Trophoblast cell (in vitro differentiated cells and primary cell): ENCODE measurements at regions not wholly inside any gene's neighbourhood (a gene's known extent, or its start where the extent isn't known, plus 50 kb on each side); places are given as distances from the start of the nearest gene placed in this dataset.
A peak's percentile ranks its signal among the peaks of the same experiment; 100 is the strongest.

Source experiments
- DNase-seq, 2 donors: peaks; one replicate each; pipeline ENCODE4 v3.0.0-alpha.2; 2016
- H2AFZ ChIP-seq: 2 replicates; pipeline ENCODE4 v1.6.1; 2013; ENCODE audit warnings: low read length, moderate library complexity, mild to moderate bottlenecking; ENCODE audit not compliant: insufficient read depth, poor library complexity
- H2AK5ac ChIP-seq: 2 replicates; pipeline ENCODE4 v1.6.1; 2013; ENCODE audit warnings: mild to moderate bottlenecking, low read length
- H2BK120ac ChIP-seq: 2 replicates; pipeline ENCODE4 v1.6.1; 2013; ENCODE audit warnings: low read length, mild to moderate bottlenecking, moderate library complexity; ENCODE audit not compliant: insufficient read depth, poor library complexity
- H2BK12ac ChIP-seq: 2 replicates; pipeline ENCODE4 v1.6.1; 2013; ENCODE audit warnings: mild to moderate bottlenecking, low read length, moderate library complexity
- H2BK5ac ChIP-seq: 2 replicates; pipeline ENCODE4 v1.6.1; 2013; ENCODE audit warnings: low read length, low read depth, moderate library complexity, mild to moderate bottlenecking; ENCODE audit not compliant: poor library complexity
- H3K14ac ChIP-seq: 2 replicates; pipeline ENCODE4 v1.6.1; 2013; ENCODE audit warnings: mild to moderate bottlenecking, low read length
- H3K18ac ChIP-seq: 2 replicates; pipeline ENCODE4 v1.6.1; 2013; ENCODE audit warnings: mild to moderate bottlenecking, low read length
- H3K23ac ChIP-seq: 2 replicates; pipeline ENCODE4 v1.6.1; 2013; ENCODE audit warnings: low read length
- H3K27ac ChIP-seq: 2 replicates; pipeline ENCODE4 v1.5.1; 2013; ENCODE audit warnings: low read depth, mild to moderate bottlenecking, inconsistent platforms, low read length, moderate library complexity
- H3K27me3 ChIP-seq: 2 replicates; pipeline ENCODE4 v1.6.1; 2013; ENCODE audit warnings: inconsistent platforms, mild to moderate bottlenecking, low read length, moderate library complexity; ENCODE audit not compliant: insufficient read depth
- H3K36me3 ChIP-seq, 2 experiments: 1 replicate in 1 of 2; 2 replicates in 1 of 2; pipeline ENCODE4 v1.6.1; 2013; ENCODE audit warnings: low read length in 2 of 2, mild to moderate bottlenecking in 2 of 2, moderate library complexity in 1 of 2; ENCODE audit not compliant: insufficient read depth in 2 of 2, control insufficient read depth in 1 of 2
- H3K4ac ChIP-seq: 2 replicates; pipeline ENCODE4 v1.6.1; 2013; ENCODE audit warnings: low read depth, mild to moderate bottlenecking, low read length, moderate library complexity
- H3K4me1 ChIP-seq, 2 experiments: 1 replicate in 1 of 2; 2 replicates in 1 of 2; pipeline ENCODE4 v1.6.1; 2013; ENCODE audit warnings: low read length in 2 of 2, mild to moderate bottlenecking in 2 of 2, moderate library complexity in 1 of 2; ENCODE audit not compliant: insufficient read depth in 2 of 2, control insufficient read depth in 1 of 2
- H3K4me2 ChIP-seq: 2 replicates; pipeline ENCODE4 v1.6.1; 2013; ENCODE audit warnings: inconsistent platforms, mild to moderate bottlenecking, low read length, moderate library complexity
- H3K4me3 ChIP-seq: 2 replicates; pipeline ENCODE4 v1.5.1; 2013; ENCODE audit warnings: mild to moderate bottlenecking, low read depth, low read length, inconsistent platforms
- H3K79me1 ChIP-seq: one replicate; pipeline ENCODE4 v1.6.1; 2013; ENCODE audit warnings: low read length
- H3K79me2 ChIP-seq: 2 replicates; pipeline ENCODE4 v1.6.1; 2013; ENCODE audit warnings: low read length, mild to moderate bottlenecking; ENCODE audit not compliant: control insufficient read depth, insufficient read depth, poor library complexity
- H3K9ac ChIP-seq: 2 replicates; pipeline ENCODE4 v1.6.1; 2013; ENCODE audit warnings: mild to moderate bottlenecking, low read length
- H3K9me3 ChIP-seq: 2 replicates; pipeline ENCODE4 v1.6.1; 2013; ENCODE audit warnings: low read depth, mild to moderate bottlenecking, control low read depth, inconsistent platforms, low read length; ENCODE audit not compliant: insufficient read depth
- H4K12ac ChIP-seq: 2 replicates; pipeline ENCODE4 v1.6.1; 2013; ENCODE audit warnings: low read depth, mild to moderate bottlenecking, low read length, moderate library complexity
- H4K8ac ChIP-seq: 2 replicates; pipeline ENCODE4 v1.6.1; 2013; ENCODE audit warnings: low read depth, mild to moderate bottlenecking, low read length, moderate library complexity
- H4K91ac ChIP-seq: one replicate; pipeline ENCODE4 v1.6.1; 2013; ENCODE audit warnings: low read depth, mild to moderate bottlenecking, low read length, moderate library complexity
- WGBS: extraction: QIAGEN DNeasy Blood & Tissue Kit; methylation state at CpG from one replicate; pipeline ENCODE4 v1.1.7; 2013; ENCODE audit warnings: missing lambda C conversion rate; ENCODE audit not compliant: insufficient read length, insufficient coverage; ENCODE audit errors: extremely low coverage; 5-methylcytosine and 5-hydroxymethylcytosine counted together

GRCh38 chr11:70521475-70522308, 123.4 kb downstream of the CTTN start:
- H3K4me1 ChIP-seq, result peaks cover 11 to 15% of the 10 kb centered on the region in 2 experiments
- no peak overlapping the region for H3K18ac ChIP-seq
- no peak overlapping the region for H2AK5ac ChIP-seq
- H3K9me3 ChIP-seq, result no peaks in the 10 kb centered on the region
- no peak overlapping the region for H3K9ac ChIP-seq
- H4K91ac ChIP-seq, result no peak overlapping the region
- no peak overlapping the region for H4K12ac ChIP-seq
- no peak overlapping the region for H3K4me3 ChIP-seq
- no peak overlapping the region for H3K4ac ChIP-seq
- no peak for DNase-seq
- no peaks in the 10 kb centered on the region for H3K79me1 ChIP-seq
- H3K27ac ChIP-seq, result no peak overlapping the region
- H3K23ac ChIP-seq, result no peak overlapping the region
- no peak overlapping the region for H4K8ac ChIP-seq
- WGBS, result no CpG with 5 or more reads among the region's 22 CpGs
- no peaks in the 10 kb centered on the region for H3K27me3 ChIP-seq
- H3K36me3 ChIP-seq, result no peaks in the 10 kb centered on the region
- H3K79me2 ChIP-seq, result no peaks in the 10 kb centered on the region
- H2BK5ac ChIP-seq, result no peak overlapping the region
- no peak overlapping the region for H2AFZ ChIP-seq
- no peak overlapping the region for H2BK120ac ChIP-seq
- H3K4me2 ChIP-seq, result no peak overlapping the region
- no peak overlapping the region for H2BK12ac ChIP-seq
- no peak overlapping the region for H3K14ac ChIP-seq

GRCh38 chr11:70522309-70522592, 123.9 kb downstream of the CTTN start:
- Histone ChIP-seq H3K9ac (no peak overlapping the region), H3K4me3 (no peak overlapping the region)

GRCh38 chr11:70522593-70523311, 124.4 kb downstream of the CTTN start:
- H3K4me2 ChIP-seq, result no peak overlapping the region
- H3K36me3 ChIP-seq, result no peaks in the 10 kb centered on the region
- no peak overlapping the region for H3K23ac ChIP-seq
- H4K12ac ChIP-seq, result no peak overlapping the region
- H4K91ac ChIP-seq, result no peak overlapping the region
- no CpG with 5 or more reads among the region's 26 CpGs for whole genome bisulfite sequencing
- no peaks in the 10 kb centered on the region for H3K27me3 ChIP-seq
- H2BK12ac ChIP-seq, result no peak overlapping the region
- no peaks in the 10 kb centered on the region for H3K9me3 ChIP-seq
- H3K79me2 ChIP-seq, result no peaks in the 10 kb centered on the region
- H3K18ac ChIP-seq, result no peak overlapping the region
- no peak overlapping the region for H3K4ac ChIP-seq
- H3K4me3 ChIP-seq, result no peak overlapping the region
- H4K8ac ChIP-seq, result no peak overlapping the region
- H3K79me1 ChIP-seq, result peaks cover 2% of the 10 kb centered on the region
- H3K27ac ChIP-seq, result no peak overlapping the region
- H3K4me1 ChIP-seq, result peaks cover 14 to 21% of the 10 kb centered on the region in 2 experiments
- no peak overlapping the region for H3K9ac ChIP-seq
- peak; percentile 41 to 66 for DNase-seq
- H2BK5ac ChIP-seq, result no peak overlapping the region
- no peak overlapping the region for H2BK120ac ChIP-seq
- no peak overlapping the region for H2AK5ac ChIP-seq
- H3K14ac ChIP-seq, result no peak overlapping the region
- no peak overlapping the region for H2AFZ ChIP-seq

More at GRCh38 chr11:70522309-70522592, 123.9 kb downstream of the CTTN start:
- H3K79me2 ChIP-seq, result no peaks in the 10 kb centered on the region
- peaks cover 14 to 20% of the 10 kb centered on the region in 2 experiments for H3K4me1 ChIP-seq
- no peaks in the 10 kb centered on the region for H3K9me3 ChIP-seq
- H3K23ac ChIP-seq, result no peak overlapping the region
- no peak overlapping the region for H2AFZ ChIP-seq
- H2BK120ac ChIP-seq, result no peak overlapping the region
- no CpG with 5 or more reads among the region's 6 CpGs for WGBS
- no peak overlapping the region for H3K4me2 ChIP-seq
- no peak overlapping the region for H2BK5ac ChIP-seq
- no peak overlapping the region for H3K27ac ChIP-seq
- H3K79me1 ChIP-seq, result peaks cover 2% of the 10 kb centered on the region
- DNase-seq, result no peak
- no peaks in the 10 kb centered on the region for H3K27me3 ChIP-seq
- H2AK5ac ChIP-seq, result no peak overlapping the region
- H3K18ac ChIP-seq, result no peak overlapping the region
- H3K14ac ChIP-seq, result no peak overlapping the region
- no peak overlapping the region for H4K8ac ChIP-seq
- no peaks in the 10 kb centered on the region for H3K36me3 ChIP-seq
- H4K91ac ChIP-seq, result no peak overlapping the region
- H3K4ac ChIP-seq, result no peak overlapping the region
- H4K12ac ChIP-seq, result no peak overlapping the region
- H2BK12ac ChIP-seq, result no peak overlapping the region

- no CpG with 5 or more reads among the region's 15 CpGs for WGBS
Observed at GRCh38 chr11:70523384-70524095, 125.2 kb downstream of the CTTN start.

More at GRCh38 chr11:70523384-70524095, 125.2 kb downstream of the CTTN start:
- H3K4me1 ChIP-seq, result peaks cover 14 to 21% of the 10 kb centered on the region in 2 experiments
- H3K18ac ChIP-seq, result no peak overlapping the region
- H3K27me3 ChIP-seq, result no peaks in the 10 kb centered on the region
- H3K4ac ChIP-seq, result no peak overlapping the region
- no peak overlapping the region for H3K4me2 ChIP-seq
- H2BK5ac ChIP-seq, result no peak overlapping the region
- no peak overlapping the region for H2AFZ ChIP-seq
- H3K27ac ChIP-seq, result no peak overlapping the region
- no peak overlapping the region for H3K23ac ChIP-seq
- H3K79me2 ChIP-seq, result no peaks in the 10 kb centered on the region
- peak in 1 of 2 donors; percentile 17 for DNase-seq
- H3K9me3 ChIP-seq, result no peaks in the 10 kb centered on the region
- H3K36me3 ChIP-seq, result no peaks in the 10 kb centered on the region
- H2BK120ac ChIP-seq, result no peak overlapping the region
- H4K8ac ChIP-seq, result no peak overlapping the region
- peaks cover 2% of the 10 kb centered on the region for H3K79me1 ChIP-seq
- no peak overlapping the region for H4K91ac ChIP-seq
- H2AK5ac ChIP-seq, result no peak overlapping the region
- no peak overlapping the region for H2BK12ac ChIP-seq
- H3K4me3 ChIP-seq, result no peak overlapping the region
- H3K14ac ChIP-seq, result no peak overlapping the region
- H3K9ac ChIP-seq, result no peak overlapping the region
- no peak overlapping the region for H4K12ac ChIP-seq
